ENCODE measurements at regions not wholly inside any gene's neighbourhood (a gene's known extent, or its start where the extent isn't known, plus 50 kb on each side); places are given as distances from the start of the nearest gene placed in this dataset.
"Not testable (repeated sequence)": the region's sequence is repeated elsewhere in the genome, so short reads cannot be mapped to it uniquely, and the experiment has no call there.

GRCh38 chr2:236632295-236633218, 62.9 kb downstream of the ACKR3 start:
- DNase-seq (ENCODE audit: low read depth in 2 of 2) = no peak

GRCh38 chr2:236633219-236633570, 63.6 kb downstream of the ACKR3 start:
- no peak for DNase-seq (ENCODE audit: low read depth in 2 of 2)

GRCh38 chr2:236633775-236634560, 64.3 kb downstream of the ACKR3 start:
- no peak for DNase-seq (ENCODE audit: low read depth in 2 of 2)

- DNase-seq (ENCODE audit: low read depth in 2 of 2) = no peak
Observed at GRCh38 chr2:236636261-236636660, 66.6 kb downstream of the ACKR3 start.

GRCh38 chr2:236636714-236637470, 67.3 kb downstream of the ACKR3 start:
- DNase-seq (ENCODE audit: low read depth in 2 of 2) = no peak

GRCh38 chr2:236637686-236638569, 68.3 kb downstream of the ACKR3 start:
- DNase-seq (ENCODE audit: low read depth in 2 of 2) = no peak

GRCh38 chr2:236638707-236639106, 69.1 kb downstream of the ACKR3 start:
- DNase-seq (ENCODE audit: low read depth in 2 of 2) = no peak

GRCh38 chr2:236639461-236640235, 70.0 kb downstream of the ACKR3 start:
- no peak for DNase-seq (ENCODE audit: low read depth in 2 of 2)

GRCh38 chr2:236641051-236641726, 71.6 kb downstream of the ACKR3 start:
- DNase-seq (ENCODE audit: low read depth in 2 of 2) = no peak

- no peak for DNase-seq (ENCODE audit: low read depth in 2 of 2)
Observed at GRCh38 chr2:236642125-236642524, 72.5 kb downstream of the ACKR3 start.

- peak; percentile 99 for DNase-seq (ENCODE audit: low read depth in 2 of 2)
Observed at GRCh38 chr2:236642584-236643291, 73.1 kb downstream of the ACKR3 start.

- DNase-seq (ENCODE audit: low read depth in 2 of 2) = no peak
Observed at GRCh38 chr2:236643480-236643879, 73.9 kb downstream of the ACKR3 start.

- no peak for DNase-seq (ENCODE audit: low read depth in 2 of 2)
Observed at GRCh38 chr2:236644067-236644466, 74.4 kb downstream of the ACKR3 start.

- no peak for DNase-seq (ENCODE audit: low read depth in 2 of 2)
Observed at GRCh38 chr2:236644502-236644911, 74.9 kb downstream of the ACKR3 start.

GRCh38 chr2:236645141-236645540, 75.5 kb downstream of the ACKR3 start:
- DNase-seq (ENCODE audit: low read depth in 2 of 2) = not testable (repeated sequence)

- DNase-seq (ENCODE audit: low read depth in 2 of 2) = no peak
Observed at GRCh38 chr2:236646441-236646840, 76.8 kb downstream of the ACKR3 start.

GRCh38 chr2:236646871-236647270, 77.2 kb downstream of the ACKR3 start:
- DNase-seq (ENCODE audit: low read depth in 2 of 2) = no peak

GRCh38 chr2:236647621-236648020, 78.0 kb downstream of the ACKR3 start:
- no peak for DNase-seq (ENCODE audit: low read depth in 2 of 2)

- DNase-seq (ENCODE audit: low read depth in 2 of 2) = no peak
Observed at GRCh38 chr2:236653863-236654262, 84.2 kb downstream of the ACKR3 start.

All from fibroblast of skin of left biceps (primary cell).